ENCODE measurements at regions not wholly inside any gene's neighbourhood (a gene's known extent, or its start where the extent isn't known, plus 50 kb on each side); places are given as distances from the start of the nearest gene placed in this dataset.

DNA sequence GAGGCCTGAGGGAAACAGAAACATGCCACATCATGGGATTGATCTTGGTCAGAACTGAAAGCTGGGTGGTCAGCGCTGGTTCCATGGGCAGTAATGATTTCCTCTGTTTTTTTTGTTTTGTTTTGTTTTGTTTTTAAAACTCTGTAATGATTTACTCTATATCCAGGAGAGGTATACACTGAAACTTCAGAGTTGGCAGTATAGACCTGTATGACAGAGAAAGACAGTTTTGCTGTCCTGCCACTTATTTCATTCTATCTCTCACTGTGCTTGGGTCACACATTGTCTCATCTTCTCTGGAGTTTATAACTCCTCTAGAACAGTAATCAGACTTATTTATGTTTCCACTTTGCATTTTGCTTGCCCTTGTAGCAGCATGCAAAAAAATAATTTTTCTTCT is 105.1 kb upstream of the SLITRK1 start:
- no peak for ATAC-seq

DNA sequence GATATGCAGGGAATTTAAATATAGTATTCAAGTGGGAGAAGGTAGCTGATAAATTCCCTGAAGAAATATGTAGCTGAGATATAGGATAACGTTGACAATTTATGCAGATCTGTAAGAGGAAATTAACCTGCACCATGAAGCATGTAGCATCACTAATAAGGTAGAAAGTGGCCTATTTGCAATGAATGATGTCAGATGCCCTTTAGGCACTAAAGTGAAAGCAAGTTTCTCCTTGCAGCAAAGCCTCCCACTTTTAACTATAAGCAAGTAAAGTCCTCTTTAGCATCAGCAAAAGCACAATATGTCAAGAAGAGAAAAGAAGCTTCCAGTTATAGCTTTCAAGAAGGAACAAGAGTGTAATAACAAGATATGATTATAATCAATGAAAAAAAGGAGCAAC is 102.5 kb upstream of the SLITRK1 start:
- ATAC-seq (no peak), DNase-seq (ENCODE audit: low spot score) (no peak)
- intact Hi-C loops (cut with DNase I): no loop called here

More for the DNA sequence above, 105.1 kb upstream of the SLITRK1 start:
- DNase-seq (ENCODE audit: low spot score): no peak
- intact Hi-C loops (cut with DNase I): no loop called here

DNA sequence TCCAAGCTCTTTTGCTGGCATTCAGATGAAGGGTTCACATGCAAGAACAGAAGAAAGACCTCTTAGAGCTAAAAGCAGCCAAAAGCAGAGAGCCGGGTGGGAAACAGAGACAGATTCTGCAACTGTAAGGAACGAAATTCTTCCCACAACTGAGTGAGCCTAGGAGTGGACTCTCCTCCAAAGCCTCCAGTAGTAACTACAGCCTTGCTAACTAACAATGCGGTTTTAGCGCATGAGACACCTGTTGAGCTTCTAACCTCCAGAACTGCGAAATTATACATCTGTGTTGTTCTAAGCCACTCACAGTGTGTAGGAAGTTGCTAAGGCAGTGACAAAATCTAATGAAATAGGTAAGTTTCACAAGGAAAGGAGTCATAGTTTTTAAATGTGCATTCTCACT is 98.1 kb upstream of the SLITRK1 start:
- DNase-seq (ENCODE audit: low spot score): no peak
- intact Hi-C loops (cut with DNase I): no loop called here
- ATAC-seq: no peak

DNA sequence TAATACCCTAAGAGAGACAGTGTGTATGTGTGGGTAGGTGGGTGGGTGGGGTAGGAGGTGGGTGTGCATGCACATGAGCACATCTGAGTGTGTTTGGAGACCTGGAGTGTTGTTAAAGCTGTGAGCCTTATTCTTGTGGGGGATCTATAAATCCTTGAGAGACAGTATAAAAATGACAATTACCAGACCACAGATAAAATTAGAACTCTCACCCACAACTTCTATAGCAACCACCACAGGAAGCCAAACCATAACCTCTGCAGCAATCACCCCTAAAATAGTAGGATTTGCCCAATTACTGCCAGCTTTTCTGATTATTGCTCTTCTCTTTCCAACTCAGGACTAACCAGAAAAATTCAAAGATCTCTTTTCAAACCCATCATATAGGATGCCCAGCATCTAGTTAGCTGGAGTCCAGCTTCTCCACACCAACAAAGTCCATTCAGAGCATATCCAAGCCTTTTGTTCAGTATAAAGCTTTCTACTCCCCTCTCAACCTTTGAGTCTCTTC is 93.4 kb upstream of the SLITRK1 start:
- DNase-seq (ENCODE audit: low spot score) (no peak), ATAC-seq (no peak)
- intact Hi-C loops (cut with DNase I): no loop called here

DNA sequence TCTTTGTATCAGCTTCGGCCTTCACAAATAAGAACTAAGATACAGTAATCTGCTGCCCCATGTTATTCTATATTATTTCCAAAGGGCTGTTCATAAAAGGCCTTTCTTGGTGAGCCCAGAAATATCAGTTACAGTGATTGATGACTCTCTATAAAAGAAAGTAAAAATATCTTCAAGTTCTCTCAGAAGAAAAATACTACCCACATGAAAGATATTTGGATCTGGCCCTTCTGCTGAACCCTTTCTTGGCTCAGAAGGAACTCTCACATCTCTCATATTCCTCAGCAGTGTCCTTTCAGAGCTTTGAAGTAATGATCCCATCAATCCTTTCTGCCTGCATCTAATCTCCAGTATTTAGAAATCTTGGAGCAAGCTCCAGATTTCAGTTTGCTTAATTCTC is 76.3 kb upstream of the SLITRK1 start:
- intact Hi-C loops (cut with DNase I): loop anchor here (5.0 kb wide), 1 partner anchor 1266 kb away; no protein-coding TSS in a partner anchor
- DNase-seq (ENCODE audit: low spot score): no peak
- ATAC-seq: no peak

DNA sequence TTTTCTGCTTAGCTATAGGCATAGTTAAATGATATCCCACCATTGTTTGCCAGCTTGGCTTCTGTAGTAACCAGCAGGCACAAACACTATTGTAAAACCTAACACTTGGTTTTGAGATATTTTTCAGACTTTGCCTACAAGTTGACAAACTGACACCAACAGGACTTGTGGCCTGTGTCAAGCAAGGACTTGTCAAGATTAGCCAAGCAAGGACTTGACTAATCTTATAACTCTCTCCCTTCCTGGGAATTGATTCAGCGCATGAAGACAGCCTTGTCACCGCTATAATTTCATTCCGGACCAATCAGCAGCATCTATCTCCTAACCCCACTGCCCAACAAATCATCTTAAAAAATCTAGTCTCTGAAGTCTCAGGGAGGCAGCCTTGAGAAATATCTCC is 72.7 kb upstream of the SLITRK1 start:
- intact Hi-C loops (cut with DNase I): loop anchor here (5.0 kb wide), 1 partner anchor 1263 kb away; no protein-coding TSS in a partner anchor
- ATAC-seq (no peak), DNase-seq (ENCODE audit: low spot score) (no peak)

DNA sequence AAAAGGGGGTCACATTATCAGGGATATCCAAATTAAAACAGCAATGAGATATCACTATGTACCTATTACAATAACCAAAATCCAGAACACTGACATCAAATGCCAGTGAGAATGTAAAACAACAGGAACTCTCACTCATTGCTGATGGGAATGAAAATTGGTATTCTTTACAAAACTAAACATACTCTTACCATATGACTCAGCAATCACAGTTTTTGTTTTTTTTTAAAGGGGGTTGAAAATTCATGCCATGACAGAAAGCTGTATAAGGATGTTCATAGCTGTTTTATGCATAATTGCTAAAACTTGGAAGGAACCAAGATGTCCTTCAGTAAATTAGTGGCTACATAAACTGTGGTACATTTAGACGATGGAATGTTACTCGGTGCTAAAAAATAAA is 71.6 kb upstream of the SLITRK1 start:
- ATAC-seq (no peak), DNase-seq (ENCODE audit: low spot score) (no peak)
- intact Hi-C loops (cut with DNase I): no loop called here

DNA sequence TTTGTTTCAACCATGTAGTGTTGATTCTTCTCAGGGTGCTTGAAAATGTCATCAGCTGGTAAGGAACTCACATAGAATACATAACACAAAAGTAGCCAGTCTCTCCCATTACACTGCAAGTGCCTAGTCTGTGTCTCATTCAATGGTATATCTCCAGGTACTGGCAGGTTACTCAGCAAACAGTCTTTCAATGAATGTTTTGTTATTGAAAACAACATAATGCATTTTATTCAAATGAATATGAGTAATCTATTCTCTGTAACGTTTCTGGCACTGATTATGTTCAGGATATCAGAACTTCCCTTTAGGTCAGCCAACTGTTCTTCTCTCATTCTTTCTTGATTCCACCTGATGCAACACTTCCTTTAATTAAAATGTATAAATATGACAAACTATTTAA is 68.0 kb upstream of the SLITRK1 start:
- DNase-seq (ENCODE audit: low spot score) (no peak), ATAC-seq (no peak)
- intact Hi-C loops (cut with DNase I): no loop called here

DNA sequence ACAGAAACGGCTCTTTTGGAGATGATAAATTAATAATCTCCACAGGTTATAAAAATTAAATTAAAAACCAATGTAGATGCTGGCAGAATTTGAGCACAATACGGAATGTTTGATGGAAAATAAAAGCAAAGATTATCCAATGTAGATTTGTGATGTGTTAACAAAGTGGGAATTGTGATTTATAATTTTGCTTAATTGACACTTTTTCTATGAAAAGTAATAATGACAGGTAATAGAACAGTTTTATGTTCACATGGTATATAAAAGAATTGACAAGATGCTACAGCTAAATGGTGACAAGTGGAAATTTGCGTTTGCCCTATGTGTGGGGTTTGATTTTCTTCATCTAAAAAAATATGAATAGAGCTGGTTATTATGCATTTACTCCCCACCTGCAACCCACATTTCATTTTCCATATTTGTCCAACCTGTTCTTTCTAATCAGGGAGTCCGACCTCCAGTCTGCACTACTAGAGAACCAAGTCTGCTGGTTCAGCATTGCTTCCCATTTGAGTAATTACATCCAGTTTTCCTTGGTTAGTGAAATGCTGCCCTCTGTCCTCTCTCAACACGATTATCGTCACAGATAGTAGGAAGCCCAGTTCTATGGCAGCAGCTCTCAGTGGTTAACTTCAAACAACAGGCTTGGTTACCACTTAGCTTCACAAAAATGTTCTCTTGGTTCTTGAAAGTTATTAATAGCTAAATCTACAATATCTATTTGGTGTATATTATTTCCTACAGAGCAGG is 61.4 kb upstream of the SLITRK1 start:
- ATAC-seq (no peak), DNase-seq (ENCODE audit: low spot score) (no peak)
- intact Hi-C loops (cut with DNase I): no loop called here

DNA sequence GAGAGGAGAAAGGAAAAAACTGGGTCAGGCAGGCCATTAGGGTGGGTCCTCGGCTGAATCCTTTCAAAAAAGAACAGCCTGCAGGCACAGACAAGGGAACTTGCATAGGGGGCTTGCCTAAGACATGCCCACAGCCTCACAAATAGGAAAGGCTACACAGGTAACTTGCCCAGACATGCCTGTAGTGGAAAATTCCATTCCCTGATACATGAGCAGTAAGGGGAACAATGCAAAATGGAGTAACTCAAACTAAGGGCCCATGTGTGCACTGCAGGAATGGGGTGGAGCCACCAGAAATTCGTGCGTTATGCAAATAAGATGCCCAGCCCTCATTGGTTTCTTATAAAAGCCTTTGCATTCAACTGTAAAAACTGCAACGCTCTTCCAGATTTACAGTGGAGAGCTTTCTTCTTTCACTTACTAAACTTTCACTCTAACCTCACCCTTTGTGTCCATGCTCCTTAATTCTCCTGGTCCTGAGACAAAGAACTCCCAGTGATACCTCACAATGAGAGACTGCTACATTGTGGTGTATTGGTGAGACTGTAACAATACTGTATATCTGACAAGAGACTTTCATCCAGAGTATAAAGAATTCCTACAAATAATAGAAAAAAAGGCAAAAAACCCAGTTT is 59.5 kb upstream of the SLITRK1 start:
- DNase-seq (ENCODE audit: low spot score) (no peak), ATAC-seq (no peak)
- intact Hi-C loops (cut with DNase I): no loop called here

DNA sequence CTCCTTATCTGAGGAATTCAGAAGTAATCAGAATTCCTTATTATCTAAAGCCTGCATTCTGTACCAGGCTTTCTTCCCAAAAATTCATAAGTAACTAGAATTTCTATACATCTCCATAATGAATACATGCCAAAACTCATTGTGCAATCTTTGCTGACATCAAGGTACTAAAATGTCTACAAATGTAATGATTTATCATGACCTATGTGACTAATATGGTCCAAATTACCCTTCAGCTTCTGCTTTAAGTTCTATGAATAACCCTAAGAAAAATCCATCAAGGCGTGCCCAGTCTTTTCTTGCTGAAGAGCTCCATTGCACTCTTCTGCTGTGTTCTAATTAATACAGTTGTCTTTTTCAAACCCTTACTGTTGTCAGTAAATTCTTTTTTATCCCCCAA is 58.5 kb upstream of the SLITRK1 start:
- intact Hi-C loops (cut with DNase I): no loop called here
- DNase-seq (ENCODE audit: low spot score) (no peak), ATAC-seq (no peak)

DNA sequence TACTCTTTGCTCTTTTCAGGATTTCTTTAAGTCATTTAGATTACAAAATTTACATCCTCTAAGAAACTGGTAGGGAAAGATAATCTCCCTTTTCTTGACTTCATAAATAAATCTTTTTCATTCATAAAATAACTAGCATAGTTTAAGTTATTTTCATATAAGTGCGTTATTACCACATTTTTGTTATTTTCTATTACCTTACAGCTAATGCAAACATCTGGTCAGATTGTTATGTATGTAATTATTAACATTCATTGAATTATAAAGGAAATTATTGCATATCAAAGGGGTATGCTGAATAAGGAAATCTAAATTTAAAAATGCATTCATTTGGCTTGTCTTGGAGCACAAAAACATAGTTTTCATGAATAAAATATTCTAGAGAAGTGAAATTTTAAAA is 55.3 kb upstream of the SLITRK1 start:
- intact Hi-C loops (cut with DNase I): no loop called here
- DNase-seq (ENCODE audit: low spot score): no peak
- ATAC-seq: no peak

DNA sequence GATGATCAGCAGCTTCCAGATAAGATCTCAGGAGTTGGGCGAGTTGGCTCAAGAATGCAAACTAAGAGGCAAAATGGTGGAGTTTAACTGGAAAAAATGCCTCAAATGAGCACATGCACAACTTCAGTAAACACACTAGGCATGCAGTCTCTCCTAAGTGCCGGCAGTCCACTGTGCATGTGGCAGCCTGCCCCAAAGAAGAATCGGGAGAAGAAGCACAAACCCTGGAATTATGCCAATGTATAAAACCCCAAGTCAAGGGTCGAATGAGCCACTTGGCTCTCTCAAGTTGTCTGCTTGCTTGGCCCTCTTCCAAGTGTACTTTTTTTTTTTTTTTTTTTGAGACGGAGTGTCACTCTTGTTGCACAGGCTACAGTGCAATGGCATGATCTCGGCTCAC is 53.3 kb upstream of the SLITRK1 start:
- ATAC-seq (no peak), DNase-seq (ENCODE audit: low spot score) (no peak)
- intact Hi-C loops (cut with DNase I): no loop called here

Data from sciatic nerve (tissue), 2 donors.